ENCODE measurements at regions not wholly inside any gene's neighbourhood (a gene's known extent, or its start where the extent isn't known, plus 50 kb on each side); places are given as distances from the start of the nearest gene placed in this dataset.
A peak's percentile ranks its signal among the peaks of the same experiment; 100 is the strongest.

GRCh38 chr2:133906396-133906795, 338.1 kb upstream of the NCKAP5 start:
- Histone ChIP-seq H3K4me1 (ENCODE audit: control insufficient read depth in 2 of 3, insufficient read depth in 2 of 3, low read depth in 1 of 3, low read length in 3 of 3) (no peaks in the 10 kb centered on the region), H3K9ac (ENCODE audit: low read length in 3 of 3) (no peak overlapping the region), H3K27me3 (ENCODE audit: control insufficient read depth, insufficient read depth, low read length) (no peaks in the 10 kb centered on the region), H3K9me3 (ENCODE audit: control insufficient read depth in 2 of 3, insufficient read depth in 1 of 3, low read length in 3 of 3) (no peaks in the 10 kb centered on the region), H3K36me3 (ENCODE audit: control insufficient read depth in 2 of 3, insufficient read depth in 3 of 3, low read length in 3 of 3) (no peaks in the 10 kb centered on the region), H3K4me3 (ENCODE audit: low read length in 3 of 3) (no peak overlapping the region), H3K27ac (ENCODE audit: low read depth in 2 of 2, low read length in 2 of 2) (no peak overlapping the region)
- FAIRE-seq (no peak), DNase-seq (no peak)
- intact Hi-C loops (cut with DNase I): no loop called here
- TF ChIP-seq CTCF (IDR thresholded peaks at IDR 0.05; ENCODE audit: borderline replicate concordance, extremely low read depth, insufficient read depth): no peak

- H3K4me1 ChIP-seq (ENCODE audit: control insufficient read depth in 2 of 3, insufficient read depth in 2 of 3, low read depth in 1 of 3, low read length in 3 of 3): no peaks in the 10 kb centered on the region
- intact Hi-C loops (cut with DNase I): no loop called here
- no peak for TF ChIP-seq CTCF (IDR thresholded peaks at IDR 0.05; ENCODE audit: borderline replicate concordance, extremely low read depth, insufficient read depth)
- no peak overlapping the region for H3K4me3 ChIP-seq (ENCODE audit: low read length in 3 of 3)
- no peak for DNase-seq
- no peak for FAIRE-seq
- no peak overlapping the region for H3K27ac ChIP-seq (ENCODE audit: low read depth in 2 of 2, low read length in 2 of 2)
- H3K9me3 ChIP-seq (ENCODE audit: control insufficient read depth in 2 of 3, insufficient read depth in 1 of 3, low read length in 3 of 3): no peaks in the 10 kb centered on the region
- H3K36me3 ChIP-seq (ENCODE audit: control insufficient read depth in 2 of 3, insufficient read depth in 3 of 3, low read length in 3 of 3): no peaks in the 10 kb centered on the region
- H3K27me3 ChIP-seq (ENCODE audit: control insufficient read depth, insufficient read depth, low read length): no peaks in the 10 kb centered on the region
- H3K9ac ChIP-seq (ENCODE audit: low read length in 3 of 3): no peak overlapping the region
Measured at GRCh38 chr2:133906926-133907325, 338.7 kb upstream of the NCKAP5 start.

- no peak for TF ChIP-seq CTCF (IDR thresholded peaks at IDR 0.05; ENCODE audit: borderline replicate concordance, extremely low read depth, insufficient read depth)
- Histone ChIP-seq H3K36me3 (ENCODE audit: control insufficient read depth in 2 of 3, insufficient read depth in 3 of 3, low read length in 3 of 3) (no peaks in the 10 kb centered on the region), H3K9me3 (ENCODE audit: control insufficient read depth in 2 of 3, insufficient read depth in 1 of 3, low read length in 3 of 3) (no peaks in the 10 kb centered on the region), H3K4me3 (ENCODE audit: low read length in 3 of 3) (no peak overlapping the region), H3K9ac (ENCODE audit: low read length in 3 of 3) (no peak overlapping the region), H3K27ac (ENCODE audit: low read depth in 2 of 2, low read length in 2 of 2) (no peak overlapping the region), H3K27me3 (ENCODE audit: control insufficient read depth, insufficient read depth, low read length) (no peaks in the 10 kb centered on the region), H3K4me1 (ENCODE audit: control insufficient read depth in 2 of 3, insufficient read depth in 2 of 3, low read depth in 1 of 3, low read length in 3 of 3) (no peaks in the 10 kb centered on the region)
- intact Hi-C loops (cut with DNase I): no loop called here
- FAIRE-seq: no peak
- DNase-seq: peak in 1 of 5 donors; percentile 7
Measured at GRCh38 chr2:133908171-133908570, 339.9 kb upstream of the NCKAP5 start.

- intact Hi-C loops (cut with DNase I): no loop called here
- Histone ChIP-seq H3K9me3 (ENCODE audit: control insufficient read depth in 2 of 3, insufficient read depth in 1 of 3, low read length in 3 of 3) (no peaks in the 10 kb centered on the region), H3K36me3 (ENCODE audit: control insufficient read depth in 2 of 3, insufficient read depth in 3 of 3, low read length in 3 of 3) (no peaks in the 10 kb centered on the region), H3K4me3 (ENCODE audit: low read length in 3 of 3) (no peak overlapping the region), H3K9ac (ENCODE audit: low read length in 3 of 3) (no peak overlapping the region), H3K4me1 (ENCODE audit: control insufficient read depth in 2 of 3, insufficient read depth in 2 of 3, low read depth in 1 of 3, low read length in 3 of 3) (no peaks in the 10 kb centered on the region), H3K27me3 (ENCODE audit: control insufficient read depth, insufficient read depth, low read length) (no peaks in the 10 kb centered on the region), H3K27ac (ENCODE audit: low read depth in 2 of 2, low read length in 2 of 2) (no peak overlapping the region)
- FAIRE-seq (no peak), DNase-seq (no peak)
- no peak for TF ChIP-seq CTCF (IDR thresholded peaks at IDR 0.05; ENCODE audit: borderline replicate concordance, extremely low read depth, insufficient read depth)
Measured at GRCh38 chr2:133918141-133918540, 335.7 kb upstream of the MGAT5 start.
